ENCODE measurements at regions not wholly inside any gene's neighbourhood (a gene's known extent, or its start where the extent isn't known, plus 50 kb on each side); places are given as distances from the start of the nearest gene placed in this dataset.

- Mint-ChIP-seq H3K4me3 (no peak overlapping the region), H3K27me3 (no peaks in the 10 kb centered on the region), H3K36me3 (no peaks in the 10 kb centered on the region), H3K4me1 (no peaks in the 10 kb centered on the region), H3K9me3 (peaks cover 5 to 30% (median 13%) of the 10 kb centered on the region in 7 donors), H3K27ac (no peak overlapping the region)
- no peaks in the 10 kb centered on the region for H3K4me1 ChIP-seq (ENCODE audit: control insufficient read depth, insufficient read depth, low read length, poor library complexity, severe bottlenecking)
- H3K9me3 ChIP-seq (ENCODE audit: control insufficient read depth in 2 of 2, low read length in 2 of 2), result peaks cover 6 to 10% of the 10 kb centered on the region in 2 experiments
- no peak overlapping the region for H3K4me3 ChIP-seq (ENCODE audit: low read depth, low read length)
- H3K36me3 ChIP-seq (ENCODE audit: control insufficient read depth, insufficient read depth, low read length), result no peaks in the 10 kb centered on the region
- H3K27me3 ChIP-seq (ENCODE audit: control insufficient read depth, insufficient read depth, low read length), result no peaks in the 10 kb centered on the region
- no peak for ATAC-seq (ENCODE audit: low read depth in 2 of 2)
- no peak overlapping the region for H3K27ac ChIP-seq (ENCODE audit: insufficient read depth, low read length, poor library complexity, severe bottlenecking)
- no peak for DNase-seq
Measured at GRCh38 chr16:59754854-59755253, 1020.7 kb upstream of the GOT2 start.

- Histone ChIP-seq H3K4me3 (ENCODE audit: low read depth, low read length) (no peak overlapping the region), H3K27ac (ENCODE audit: insufficient read depth, low read length, poor library complexity, severe bottlenecking) (no peak overlapping the region), H3K27me3 (ENCODE audit: control insufficient read depth, insufficient read depth, low read length) (no peaks in the 10 kb centered on the region), H3K36me3 (ENCODE audit: control insufficient read depth, insufficient read depth, low read length) (no peaks in the 10 kb centered on the region), H3K9me3 (ENCODE audit: control insufficient read depth in 2 of 2, low read length in 2 of 2) (peaks cover 1 to 2% of the 10 kb centered on the region in 2 experiments), H3K4me1 (ENCODE audit: control insufficient read depth, insufficient read depth, low read length, poor library complexity, severe bottlenecking) (no peaks in the 10 kb centered on the region)
- Mint-ChIP-seq H3K4me1 (no peaks in the 10 kb centered on the region), H3K27me3 (no peaks in the 10 kb centered on the region), H3K9me3 (peaks cover 3 to 27% (median 8%) of the 10 kb centered on the region in 7 donors), H3K27ac (no peak overlapping the region), H3K36me3 (no peaks in the 10 kb centered on the region), H3K4me3 (no peak overlapping the region)
- no peak for DNase-seq
- ATAC-seq (ENCODE audit: low read depth in 2 of 2), result no peak
Measured at GRCh38 chr16:59749662-59750336, 1015.7 kb upstream of the GOT2 start.

GRCh38 chr16:59748531-59748930 lies 1014.4 kb upstream of the GOT2 start:
- no peak overlapping the region for H3K4me3 Mint-ChIP-seq
- Histone ChIP-seq H3K9me3 (ENCODE audit: control insufficient read depth in 2 of 2, low read length in 2 of 2) (no peaks in the 10 kb centered on the region), H3K27ac (ENCODE audit: insufficient read depth, low read length, poor library complexity, severe bottlenecking) (no peak overlapping the region), H3K4me1 (ENCODE audit: control insufficient read depth, insufficient read depth, low read length, poor library complexity, severe bottlenecking) (no peaks in the 10 kb centered on the region), H3K27me3 (ENCODE audit: control insufficient read depth, insufficient read depth, low read length) (no peaks in the 10 kb centered on the region), H3K36me3 (ENCODE audit: control insufficient read depth, insufficient read depth, low read length) (no peaks in the 10 kb centered on the region), H3K4me3 (ENCODE audit: low read depth, low read length) (no peak overlapping the region)
- ATAC-seq (ENCODE audit: low read depth in 2 of 2), result no peak
- H3K36me3 Mint-ChIP-seq, result no peaks in the 10 kb centered on the region
- H3K27me3 Mint-ChIP-seq, result no peaks in the 10 kb centered on the region
- peaks cover 3 to 25% (median 9%) of the 10 kb centered on the region in 7 donors for H3K9me3 Mint-ChIP-seq
- no peaks in the 10 kb centered on the region for H3K4me1 Mint-ChIP-seq
- H3K27ac Mint-ChIP-seq, result no peak overlapping the region
- no peak for DNase-seq

GRCh38 chr16:59743504-59743903 lies 1009.4 kb upstream of the GOT2 start:
- Mint-ChIP-seq H3K36me3 (no peaks in the 10 kb centered on the region), H3K9me3 (peaks cover 2 to 24% (median 8%) of the 10 kb centered on the region in 7 donors), H3K27me3 (no peaks in the 10 kb centered on the region), H3K27ac (no peak overlapping the region), H3K4me3 (no peak overlapping the region), H3K4me1 (no peaks in the 10 kb centered on the region)
- H3K9me3 ChIP-seq (ENCODE audit: control insufficient read depth in 2 of 2, low read length in 2 of 2), result no peaks in the 10 kb centered on the region
- ATAC-seq (ENCODE audit: low read depth in 2 of 2), result no peak
- H3K27ac ChIP-seq (ENCODE audit: insufficient read depth, low read length, poor library complexity, severe bottlenecking), result no peak overlapping the region
- DNase-seq, result no peak
- H3K36me3 ChIP-seq (ENCODE audit: control insufficient read depth, insufficient read depth, low read length), result no peaks in the 10 kb centered on the region
- no peaks in the 10 kb centered on the region for H3K27me3 ChIP-seq (ENCODE audit: control insufficient read depth, insufficient read depth, low read length)
- H3K4me3 ChIP-seq (ENCODE audit: low read depth, low read length), result no peak overlapping the region
- H3K4me1 ChIP-seq (ENCODE audit: control insufficient read depth, insufficient read depth, low read length, poor library complexity, severe bottlenecking), result no peaks in the 10 kb centered on the region

- Histone ChIP-seq H3K36me3 (ENCODE audit: control insufficient read depth, insufficient read depth, low read length) (no peaks in the 10 kb centered on the region), H3K27ac (ENCODE audit: insufficient read depth, low read length, poor library complexity, severe bottlenecking) (no peak overlapping the region), H3K4me1 (ENCODE audit: control insufficient read depth, insufficient read depth, low read length, poor library complexity, severe bottlenecking) (no peaks in the 10 kb centered on the region), H3K9me3 (ENCODE audit: control insufficient read depth in 2 of 2, low read length in 2 of 2) (no peaks in the 10 kb centered on the region), H3K4me3 (ENCODE audit: low read depth, low read length) (no peak overlapping the region), H3K27me3 (ENCODE audit: control insufficient read depth, insufficient read depth, low read length) (no peaks in the 10 kb centered on the region)
- DNase-seq (no peak), ATAC-seq (ENCODE audit: low read depth in 2 of 2) (no peak)
- H3K4me3 Mint-ChIP-seq, result no peak overlapping the region
- H3K27ac Mint-ChIP-seq, result no peak overlapping the region
- no peaks in the 10 kb centered on the region for H3K27me3 Mint-ChIP-seq
- H3K36me3 Mint-ChIP-seq, result no peaks in the 10 kb centered on the region
- peaks cover 2 to 24% (median 12%) of the 10 kb centered on the region in 7 donors for H3K9me3 Mint-ChIP-seq
- H3K4me1 Mint-ChIP-seq, result no peaks in the 10 kb centered on the region
Measured at GRCh38 chr16:59740858-59741257, 1006.7 kb upstream of the GOT2 start.

GRCh38 chr16:59737274-59737673 lies 1003.2 kb upstream of the GOT2 start:
- H3K36me3 Mint-ChIP-seq, result no peaks in the 10 kb centered on the region

GRCh38 chr16:59733321-59733720 lies 999.2 kb upstream of the GOT2 start:
- H3K4me3 Mint-ChIP-seq, result no peak overlapping the region
- Histone ChIP-seq H3K27ac (ENCODE audit: insufficient read depth, low read length, poor library complexity, severe bottlenecking) (no peak overlapping the region), H3K4me1 (ENCODE audit: control insufficient read depth, insufficient read depth, low read length, poor library complexity, severe bottlenecking) (no peaks in the 10 kb centered on the region), H3K9me3 (ENCODE audit: control insufficient read depth in 2 of 2, low read length in 2 of 2) (peaks cover 0 to 9% of the 10 kb centered on the region in 2 experiments), H3K36me3 (ENCODE audit: control insufficient read depth, insufficient read depth, low read length) (no peaks in the 10 kb centered on the region), H3K27me3 (ENCODE audit: control insufficient read depth, insufficient read depth, low read length) (no peaks in the 10 kb centered on the region), H3K4me3 (ENCODE audit: low read depth, low read length) (no peak overlapping the region)
- no peak for ATAC-seq (ENCODE audit: low read depth in 2 of 2)
- peaks cover 7 to 30% (median 13%) of the 10 kb centered on the region in 7 donors for H3K9me3 Mint-ChIP-seq
- no peaks in the 10 kb centered on the region for H3K36me3 Mint-ChIP-seq
- DNase-seq, result no peak
- no peak overlapping the region for H3K27ac Mint-ChIP-seq
- H3K4me1 Mint-ChIP-seq, result no peaks in the 10 kb centered on the region
- H3K27me3 Mint-ChIP-seq, result no peaks in the 10 kb centered on the region

More at GRCh38 chr16:59737274-59737673, 1003.2 kb upstream of the GOT2 start:
- no peak overlapping the region for H3K27ac Mint-ChIP-seq
- H3K27ac ChIP-seq (ENCODE audit: insufficient read depth, low read length, poor library complexity, severe bottlenecking), result no peak overlapping the region
- H3K9me3 Mint-ChIP-seq, result peaks cover 2 to 20% (median 8%) of the 10 kb centered on the region in 7 donors
- H3K4me3 ChIP-seq (ENCODE audit: low read depth, low read length), result no peak overlapping the region
- DNase-seq (no peak), ATAC-seq (ENCODE audit: low read depth in 2 of 2) (no peak)
- no peaks in the 10 kb centered on the region for H3K4me1 Mint-ChIP-seq
- no peaks in the 10 kb centered on the region for H3K9me3 ChIP-seq (ENCODE audit: control insufficient read depth in 2 of 2, low read length in 2 of 2)
- H3K4me1 ChIP-seq (ENCODE audit: control insufficient read depth, insufficient read depth, low read length, poor library complexity, severe bottlenecking), result no peaks in the 10 kb centered on the region
- H3K27me3 Mint-ChIP-seq, result no peaks in the 10 kb centered on the region
- no peaks in the 10 kb centered on the region for H3K27me3 ChIP-seq (ENCODE audit: control insufficient read depth, insufficient read depth, low read length)
- no peak overlapping the region for H3K4me3 Mint-ChIP-seq
- H3K36me3 ChIP-seq (ENCODE audit: control insufficient read depth, insufficient read depth, low read length), result no peaks in the 10 kb centered on the region

GRCh38 chr16:59729613-59730012 lies 995.5 kb upstream of the GOT2 start:
- no peaks in the 10 kb centered on the region for H3K27me3 Mint-ChIP-seq

More at GRCh38 chr16:59729613-59730012, 995.5 kb upstream of the GOT2 start:
- no peak for DNase-seq
- no peaks in the 10 kb centered on the region for H3K36me3 Mint-ChIP-seq
- peaks cover 0 to 9% of the 10 kb centered on the region in 2 experiments for H3K9me3 ChIP-seq (ENCODE audit: control insufficient read depth in 2 of 2, low read length in 2 of 2)
- H3K27ac Mint-ChIP-seq, result no peak overlapping the region
- H3K4me1 Mint-ChIP-seq, result no peaks in the 10 kb centered on the region
- H3K27me3 ChIP-seq (ENCODE audit: control insufficient read depth, insufficient read depth, low read length), result no peaks in the 10 kb centered on the region
- no peak overlapping the region for H3K4me3 ChIP-seq (ENCODE audit: low read depth, low read length)
- H3K36me3 ChIP-seq (ENCODE audit: control insufficient read depth, insufficient read depth, low read length), result no peaks in the 10 kb centered on the region
- H3K4me1 ChIP-seq (ENCODE audit: control insufficient read depth, insufficient read depth, low read length, poor library complexity, severe bottlenecking), result no peaks in the 10 kb centered on the region
- no peak overlapping the region for H3K27ac ChIP-seq (ENCODE audit: insufficient read depth, low read length, poor library complexity, severe bottlenecking)
- H3K9me3 Mint-ChIP-seq, result peaks cover 9 to 30% (median 18%) of the 10 kb centered on the region in 7 donors
- ATAC-seq (ENCODE audit: low read depth in 2 of 2), result no peak
- peak overlapping the region in 1 of 4 donors; percentile 1 for H3K4me3 Mint-ChIP-seq

Measured in CD4-positive, CD25-positive, alpha-beta regulatory T cell (primary cell).